SK-N-SH (cell line): ENCODE measurements at regions not wholly inside any gene's neighbourhood (a gene's known extent, or its start where the extent isn't known, plus 50 kb on each side); places are given as distances from the start of the nearest gene placed in this dataset.

Source experiments
- CTCF ChIP-seq: fragments of 200-600 bp; sonication (generic); IDR thresholded peaks from 2 replicates; pipeline ENCODE4 v1.6.1; 2017; ENCODE audit warnings: antibody characterized with exemption, mild to moderate bottlenecking, moderate library complexity
- EZH2phosphoT487 ChIP-seq: fragments of 200-600 bp; sonication (generic); IDR thresholded peaks from 2 replicates; pipeline ENCODE4 v1.6.1; 2017; ENCODE audit warnings: low read depth, mixed run types, mild to moderate bottlenecking, antibody characterized with exemption, moderate library complexity, borderline replicate concordance
- FOXM1 ChIP-seq: IDR thresholded peaks from 2 replicates; pipeline ENCODE4 v1.4.0; 2012; ENCODE audit warnings: low read depth, mild to moderate bottlenecking
- POLR2AphosphoS5 ChIP-seq: IDR thresholded peaks from 2 replicates; pipeline ENCODE4 v1.6.1; 2012; ENCODE audit warnings: low read depth, low read length
- ZBTB33 ChIP-seq: IDR thresholded peaks from 2 replicates; pipeline ENCODE4 v1.4.0; 2012; ENCODE audit warnings: low read depth, borderline replicate concordance
- TF ChIP-seq, protein P1 (sequence below): fragments of 150-350 bp; IDR thresholded peaks from 2 replicates; pipeline ENCODE4 v1.6.1; 2017; ENCODE audit warnings: antibody characterized with exemption, low read length, low read depth, borderline replicate concordance

GRCh38 chrX:121894756-121895155 is 847.3 kb downstream of the GLUD2 start:
- no peak for TF ChIP-seq CTCF
- TF ChIP-seq, protein P1, sequence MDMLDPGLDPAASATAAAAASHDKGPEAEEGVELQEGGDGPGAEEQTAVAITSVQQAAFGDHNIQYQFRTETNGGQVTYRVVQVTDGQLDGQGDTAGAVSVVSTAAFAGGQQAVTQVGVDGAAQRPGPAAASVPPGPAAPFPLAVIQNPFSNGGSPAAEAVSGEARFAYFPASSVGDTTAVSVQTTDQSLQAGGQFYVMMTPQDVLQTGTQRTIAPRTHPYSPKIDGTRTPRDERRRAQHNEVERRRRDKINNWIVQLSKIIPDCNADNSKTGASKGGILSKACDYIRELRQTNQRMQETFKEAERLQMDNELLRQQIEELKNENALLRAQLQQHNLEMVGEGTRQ, result no peak
- no peak for TF ChIP-seq POLR2AphosphoS5
- TF ChIP-seq FOXM1, result no peak
- no peak for TF ChIP-seq EZH2phosphoT487
- TF ChIP-seq ZBTB33, result no peak
